Panc1 (cell line): ENCODE measurements at regions not wholly inside any gene's neighbourhood (a gene's known extent, or its start where the extent isn't known, plus 50 kb on each side); places are given as distances from the start of the nearest gene placed in this dataset.

ENCODE experiments used
- ATAC-seq: fragments of 200-7000 bp; cut with Tn5 transposase; 2 replicates; pipeline ENCODE4 v1.9.1; 2020; ENCODE audit warnings: mild to moderate bottlenecking, moderate library complexity
- BruUV-seq: library from RNA; stranded (reverse); fragments of 400-500 nt; replicated peaks from 2 replicates; lab custom pipeline; 2021; lab: Mats Ljungman, UMichigan
- CTCF ChIA-PET: fragments of 300-600 bp; sonication (Branson Sonifier 250); formaldehyde crosslinking; loops from one replicate; lab custom pipeline; 2022; ENCODE audit warnings: antibody characterized with exemption; lab: Charles Lee
- POLR2A ChIA-PET: fragments of 300-600 bp; sonication (Branson Sonifier 250); formaldehyde crosslinking; loops from one replicate; lab custom pipeline; 2022; ENCODE audit warnings: antibody characterized with exemption; lab: Charles Lee
- DNase-seq: peaks from one replicate; pipeline ENCODE4 v3.0.0-alpha.2; 2010; ENCODE audit warnings: low read depth, low spot score
- H3K27ac ChIP-seq: 2 replicates; pipeline ENCODE4 v1.5.1; 2011; ENCODE audit warnings: mild to moderate bottlenecking, low read length, inconsistent platforms
- H3K27me3 ChIP-seq: fragments of 200-500 bp; sonication (Bioruptor generic); 2 replicates; pipeline ENCODE4 v1.6.0; 2014; ENCODE audit warnings: low read length, inconsistent platforms; ENCODE audit not compliant: control insufficient read depth, insufficient read depth
- H3K36me3 ChIP-seq: fragments of 200-500 bp; sonication (Bioruptor generic); 2 replicates; pipeline ENCODE4 v1.5.1; 2014; ENCODE audit warnings: inconsistent platforms, mild to moderate bottlenecking, low read length, moderate library complexity; ENCODE audit not compliant: control insufficient read depth, insufficient read depth
- H3K4me1 ChIP-seq: 2 replicates; pipeline ENCODE4 v1.5.1; 2011; ENCODE audit warnings: inconsistent platforms, mild to moderate bottlenecking, low read length, moderate library complexity; ENCODE audit not compliant: control insufficient read depth, insufficient read depth
- H3K4me3 ChIP-seq, 2 experiments: 2 replicates each; pipeline ENCODE4 v1.5.1; 2011 to 2012; ENCODE audit warnings: low read depth in 2 of 2, low read length in 2 of 2, mild to moderate bottlenecking in 2 of 2, inconsistent platforms in 1 of 2, moderate library complexity in 1 of 2
- H3K9me3 ChIP-seq: fragments of 200-500 bp; sonication (Bioruptor generic); 2 replicates; pipeline ENCODE4 v1.5.1; 2014; ENCODE audit warnings: low read depth, mild to moderate bottlenecking, inconsistent platforms, low read length, moderate library complexity; ENCODE audit not compliant: control insufficient read depth, insufficient read depth
- CTCF ChIP-seq: fragments of 450-650 bp; IDR thresholded peaks from 2 replicates; pipeline ENCODE4 v1.5.1; 2017; ENCODE audit warnings: mild to moderate bottlenecking
- POLR2AphosphoS5 ChIP-seq: IDR thresholded peaks from 2 replicates; pipeline ENCODE4 v1.6.1; 2012; ENCODE audit warnings: mild to moderate bottlenecking, low read depth, low read length, moderate library complexity
- REST ChIP-seq, 2 experiments: IDR thresholded peaks; 2 replicates each; pipeline ENCODE4 v1.6.1; 2011 to 2012; ENCODE audit warnings: low read depth in 2 of 2, control low read depth in 1 of 2, low read length in 1 of 2, mild to moderate bottlenecking in 1 of 2, moderate library complexity in 1 of 2; ENCODE audit not compliant: insufficient read depth in 1 of 2
- SIN3A ChIP-seq: IDR thresholded peaks from 2 replicates; pipeline ENCODE4 v1.6.1; 2012; ENCODE audit warnings: low read depth, mild to moderate bottlenecking, low read length, moderate library complexity, borderline replicate concordance; ENCODE audit not compliant: insufficient read depth
- TCF7L2 ChIP-seq: IDR thresholded peaks from 2 replicates; pipeline ENCODE4 v1.6.1; 2011; ENCODE audit warnings: mild to moderate bottlenecking, low read depth, low read length, inconsistent platforms
- in situ Hi-C: cut with HindIII; loops from 2 replicates; pipeline ENCODE4 v1.10.0; 2016; ENCODE audit warnings: low sequenced_read_pairs, low pct_unique_long_range_greater_than_20kb
- intact Hi-C: fragments of 100-400 bp; cut with micrococcal nuclease; formaldehyde crosslinking; loops from one replicate; pipeline ENCODE4 v1.10.0; 2022; ENCODE audit not compliant: unreplicated experiment

- no TSS peak for BruUV-seq
- in situ Hi-C loops: no loop called here
These were observed 69.5 kb upstream of the TCL1B start for GRCh38 chr14:95616745-95617144.

GRCh38 chr14:95619785-95620417, 66.3 kb upstream of the TCL1B start:
- no peak for DNase-seq
- no peak for TF ChIP-seq POLR2AphosphoS5
- TF ChIP-seq REST (IDR thresholded peaks at IDR 0.05; ENCODE audit: insufficient read depth in 1 of 2, low read depth in 2 of 2, low read length in 1 of 2): no peak
- H3K4me1 ChIP-seq: no peaks in the 10 kb centered on the region
- no peaks in the 10 kb centered on the region for H3K36me3 ChIP-seq
- no TSS peak for BruUV-seq
- ChIA-PET POLR2A (no interaction called here), CTCF (no interaction called here)
- H3K27me3 ChIP-seq: no peaks in the 10 kb centered on the region
- intact Hi-C loops (no loop called here), in situ Hi-C loops (no loop called here)
- no peak overlapping the region for H3K4me3 ChIP-seq
- no peak overlapping the region for H3K27ac ChIP-seq
- H3K9me3 ChIP-seq: no peaks in the 10 kb centered on the region
- no peak for ATAC-seq

More at GRCh38 chr14:95616745-95617144, 69.5 kb upstream of the TCL1B start:
- intact Hi-C loops: no loop called here
- DNase-seq (no peak), ATAC-seq (no peak)
- no peak for TF ChIP-seq TCF7L2
- TF ChIP-seq CTCF: no peak
- no peak for TF ChIP-seq POLR2AphosphoS5
- TF ChIP-seq SIN3A: no peak
- no peak for TF ChIP-seq REST (IDR thresholded peaks at IDR 0.05; ENCODE audit: insufficient read depth in 1 of 2, low read depth in 2 of 2, low read length in 1 of 2)
- Histone ChIP-seq H3K27me3 (peaks cover under 1% of the 10 kb centered on the region; the same call in 1 of the 2 replicates), H3K9me3 (no peaks in the 10 kb centered on the region), H3K36me3 (no peaks in the 10 kb centered on the region), H3K4me1 (no peaks in the 10 kb centered on the region), H3K4me3 (no peak overlapping the region), H3K27ac (no peak overlapping the region)
- ChIA-PET POLR2A (no interaction called here), CTCF (no interaction called here)
